AG10803 (cell line): ENCODE measurements at regions not wholly inside any gene's neighbourhood (a gene's known extent, or its start where the extent isn't known, plus 50 kb on each side); places are given as distances from the start of the nearest gene placed in this dataset.

Experiments used
- DNase-seq: peaks from one replicate; pipeline ENCODE4 v3.0.0; 2010; ENCODE audit warnings: low read depth
- H3K4me3 ChIP-seq: 2 replicates; pipeline ENCODE4 v1.5.1; 2011; ENCODE audit warnings: mild to moderate bottlenecking, low read length, control low read depth
- CTCF ChIP-seq: conservative IDR thresholded peaks from 2 replicates; pipeline ENCODE4 v1.5.1; 2011; ENCODE audit warnings: mild to moderate bottlenecking, low read length, control low read depth, inconsistent platforms

GRCh38 chr12:83378186-83378727 is 691.6 kb downstream of the TMTC2 start:
- no peak for TF ChIP-seq CTCF
- no peak overlapping the region for H3K4me3 ChIP-seq
- DNase-seq: no peak

- DNase-seq: no peak
- no peak for TF ChIP-seq CTCF
- H3K4me3 ChIP-seq: no peak overlapping the region
Observed at GRCh38 chr12:83365317-83365716, 678.6 kb downstream of the TMTC2 start.

DNA sequence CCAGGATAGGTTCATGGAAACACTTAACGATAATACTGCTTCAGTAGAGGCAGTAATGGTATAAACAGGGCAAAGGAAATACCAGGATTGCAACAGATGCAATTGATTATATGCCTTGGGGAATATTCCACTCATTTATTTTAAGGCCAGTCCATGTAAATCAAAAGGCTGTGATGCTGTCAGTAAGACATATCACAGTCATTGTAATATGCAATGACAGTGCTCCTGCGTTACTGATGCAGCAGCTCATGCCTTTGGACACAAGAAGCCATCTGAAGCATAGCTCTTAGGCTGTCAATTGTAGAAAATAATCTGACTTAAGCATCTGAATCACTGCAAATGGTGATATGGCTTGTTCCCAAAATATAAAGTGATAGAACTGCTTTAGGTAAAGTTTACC is 674.8 kb downstream of the TMTC2 start:
- TF ChIP-seq CTCF: no peak
- no peak for DNase-seq
- H3K4me3 ChIP-seq: no peak overlapping the region

GRCh38 chr12:83361071-83361470 is 674.4 kb downstream of the TMTC2 start:
- H3K4me3 ChIP-seq: no peak overlapping the region
- TF ChIP-seq CTCF: no peak
- DNase-seq: no peak

DNA sequence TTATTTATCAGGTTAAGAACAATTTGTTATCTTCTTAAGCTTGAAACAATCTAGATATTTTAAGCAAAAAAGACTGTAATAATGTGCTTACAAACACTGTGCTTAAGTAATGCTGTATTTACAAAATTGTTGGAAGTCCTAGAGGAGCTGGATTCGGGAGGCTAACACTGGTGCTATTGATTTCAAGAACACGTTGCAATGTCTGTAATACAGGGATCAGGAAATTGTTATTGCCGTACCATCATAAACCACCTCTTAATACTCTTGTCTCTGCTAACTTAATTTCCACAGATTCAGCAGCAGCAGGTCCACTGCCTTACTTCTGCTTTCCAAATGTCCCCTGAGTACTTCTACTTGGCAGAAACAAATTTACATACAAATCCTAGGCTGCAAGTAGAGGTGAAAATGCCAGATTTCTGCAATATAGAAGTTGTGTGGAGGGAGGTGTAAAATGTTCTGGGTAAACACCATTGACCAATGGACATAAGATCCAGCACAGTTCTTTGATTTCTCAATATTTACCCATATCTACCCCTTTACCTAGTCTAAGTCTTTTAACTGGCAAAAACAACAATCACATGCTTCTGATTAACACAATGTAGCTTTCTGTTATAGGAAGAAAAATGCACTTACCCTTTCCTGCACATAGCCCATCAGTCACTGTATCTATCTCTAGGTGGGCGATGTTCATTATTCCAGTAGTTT is 663.4 kb downstream of the TMTC2 start:
- no peak for TF ChIP-seq CTCF
- H3K4me3 ChIP-seq: no peak overlapping the region
- no peak for DNase-seq

DNA sequence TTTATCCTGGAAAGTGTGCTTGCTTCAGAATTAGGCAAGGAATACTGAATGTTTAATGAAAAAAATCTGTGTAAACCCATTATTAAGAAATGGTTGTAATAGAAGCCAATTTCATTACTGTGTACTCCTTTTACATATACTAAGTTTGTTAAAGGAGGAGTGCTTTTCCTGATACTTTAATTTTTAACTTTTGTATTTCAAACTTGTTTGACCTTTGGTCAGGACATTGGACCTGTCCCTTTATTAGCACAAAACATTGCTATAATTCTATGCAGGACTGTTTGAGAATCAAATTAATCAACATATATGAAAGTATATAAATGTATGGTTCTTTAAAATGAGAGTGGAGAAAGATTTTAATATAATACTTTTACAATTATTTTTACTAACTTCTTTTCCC is 659.6 kb downstream of the TMTC2 start:
- no peak for TF ChIP-seq CTCF
- DNase-seq: no peak
- H3K4me3 ChIP-seq: no peak overlapping the region

DNA sequence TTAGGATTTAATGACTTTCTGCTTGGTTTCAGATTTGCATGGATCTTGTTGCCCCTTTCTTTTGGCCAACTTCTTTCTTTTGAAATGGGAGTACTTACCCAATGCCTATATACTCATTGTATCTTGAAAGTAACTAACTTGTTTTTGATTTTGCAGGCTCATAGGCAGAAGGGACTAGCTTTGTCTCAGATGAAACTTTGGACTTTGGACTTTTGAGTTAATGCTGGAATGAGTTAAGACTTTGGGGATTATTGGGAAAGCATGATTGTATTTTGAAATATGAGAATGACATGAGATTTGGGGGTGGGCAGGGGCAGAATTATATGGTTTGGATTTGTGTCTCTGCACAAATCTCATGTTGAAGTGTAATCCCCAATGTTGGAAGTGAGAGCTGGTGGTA is 657.1 kb downstream of the TMTC2 start:
- no peak for TF ChIP-seq CTCF
- no peak overlapping the region for H3K4me3 ChIP-seq
- no peak for DNase-seq
